ENCODE measurements at regions not wholly inside any gene's neighbourhood (a gene's known extent, or its start where the extent isn't known, plus 50 kb on each side); places are given as distances from the start of the nearest gene placed in this dataset.
"Not testable (repeated sequence)": the region's sequence is repeated elsewhere in the genome, so short reads cannot be mapped to it uniquely, and the experiment has no call there.

GRCh38 chr5:160496334-160496733, 74.7 kb downstream of the PTTG1 start:
- no peak overlapping the region for H3K27ac ChIP-seq (ENCODE audit: low read depth in 1 of 2, low read length in 1 of 2)
- DNase-seq, result no peak
- no peak overlapping the region for H3K4me3 ChIP-seq
- no peaks in the 10 kb centered on the region for H3K27me3 ChIP-seq (ENCODE audit: control insufficient read depth in 3 of 3, insufficient read depth in 3 of 3, low read length in 2 of 3)
- 74 to 87% methylated on average over 6 of the region's 6 CpGs for WGBS, 2 donors
- no peak for ATAC-seq (ENCODE audit: insufficient read depth, low FRiP score)
- TF ChIP-seq, protein P1, sequence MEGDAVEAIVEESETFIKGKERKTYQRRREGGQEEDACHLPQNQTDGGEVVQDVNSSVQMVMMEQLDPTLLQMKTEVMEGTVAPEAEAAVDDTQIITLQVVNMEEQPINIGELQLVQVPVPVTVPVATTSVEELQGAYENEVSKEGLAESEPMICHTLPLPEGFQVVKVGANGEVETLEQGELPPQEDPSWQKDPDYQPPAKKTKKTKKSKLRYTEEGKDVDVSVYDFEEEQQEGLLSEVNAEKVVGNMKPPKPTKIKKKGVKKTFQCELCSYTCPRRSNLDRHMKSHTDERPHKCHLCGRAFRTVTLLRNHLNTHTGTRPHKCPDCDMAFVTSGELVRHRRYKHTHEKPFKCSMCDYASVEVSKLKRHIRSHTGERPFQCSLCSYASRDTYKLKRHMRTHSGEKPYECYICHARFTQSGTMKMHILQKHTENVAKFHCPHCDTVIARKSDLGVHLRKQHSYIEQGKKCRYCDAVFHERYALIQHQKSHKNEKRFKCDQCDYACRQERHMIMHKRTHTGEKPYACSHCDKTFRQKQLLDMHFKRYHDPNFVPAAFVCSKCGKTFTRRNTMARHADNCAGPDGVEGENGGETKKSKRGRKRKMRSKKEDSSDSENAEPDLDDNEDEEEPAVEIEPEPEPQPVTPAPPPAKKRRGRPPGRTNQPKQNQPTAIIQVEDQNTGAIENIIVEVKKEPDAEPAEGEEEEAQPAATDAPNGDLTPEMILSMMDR (IDR thresholded peaks at IDR 0.05; ENCODE audit: control extremely low read depth, extremely low read depth), result no peak
- H3K36me3 ChIP-seq (ENCODE audit: control insufficient read depth in 4 of 4, insufficient read depth in 4 of 4, low read length in 4 of 4), result no peaks in the 10 kb centered on the region
- H3K9ac ChIP-seq (ENCODE audit: insufficient read depth in 1 of 2, low read length in 2 of 2), result no peak overlapping the region
- no peaks in the 10 kb centered on the region for H3K4me1 ChIP-seq (ENCODE audit: control insufficient read depth in 5 of 5, insufficient read depth in 5 of 5, low read length in 5 of 5)
- no peaks in the 10 kb centered on the region for H3K9me3 ChIP-seq (ENCODE audit: control insufficient read depth in 4 of 4, insufficient read depth in 3 of 4, low read length in 3 of 4)

GRCh38 chr5:160496784-160497183, 75.1 kb downstream of the PTTG1 start:
- Histone ChIP-seq H3K27ac (ENCODE audit: low read depth in 1 of 2, low read length in 1 of 2) (no peak overlapping the region), H3K4me3 (no peak overlapping the region), H3K9ac (ENCODE audit: insufficient read depth in 1 of 2, low read length in 2 of 2) (no peak overlapping the region), H3K36me3 (ENCODE audit: control insufficient read depth in 4 of 4, insufficient read depth in 4 of 4, low read length in 4 of 4) (no peaks in the 10 kb centered on the region), H3K4me1 (ENCODE audit: control insufficient read depth in 5 of 5, insufficient read depth in 5 of 5, low read length in 5 of 5) (no peaks in the 10 kb centered on the region), H3K27me3 (ENCODE audit: control insufficient read depth in 3 of 3, insufficient read depth in 3 of 3, low read length in 2 of 3) (no peaks in the 10 kb centered on the region), H3K9me3 (ENCODE audit: control insufficient read depth in 4 of 4, insufficient read depth in 3 of 4, low read length in 3 of 4) (no peaks in the 10 kb centered on the region)
- DNase-seq (no peak), ATAC-seq (ENCODE audit: insufficient read depth, low FRiP score) (no peak)
- 92 to 94% methylated on average over 5 of the region's 5 CpGs for WGBS, 2 donors
- TF ChIP-seq, protein P1 (IDR thresholded peaks at IDR 0.05; ENCODE audit: control extremely low read depth, extremely low read depth), result no peak

- H3K9ac ChIP-seq (ENCODE audit: insufficient read depth in 1 of 2, low read length in 2 of 2), result no peak overlapping the region
- no peaks in the 10 kb centered on the region for H3K36me3 ChIP-seq (ENCODE audit: control insufficient read depth in 4 of 4, insufficient read depth in 4 of 4, low read length in 4 of 4)
- ATAC-seq (ENCODE audit: insufficient read depth, low FRiP score), result no peak
- H3K4me1 ChIP-seq (ENCODE audit: control insufficient read depth in 5 of 5, insufficient read depth in 5 of 5, low read length in 5 of 5), result no peaks in the 10 kb centered on the region
- no peak overlapping the region for H3K27ac ChIP-seq (ENCODE audit: low read depth in 1 of 2, low read length in 1 of 2)
- 83 to 88% methylated on average over 2 of the region's 2 CpGs for WGBS, 2 donors
- H3K27me3 ChIP-seq (ENCODE audit: control insufficient read depth in 3 of 3, insufficient read depth in 3 of 3, low read length in 2 of 3), result no peaks in the 10 kb centered on the region
- DNase-seq, result no peak
- no peak overlapping the region for H3K4me3 ChIP-seq
- TF ChIP-seq, protein P1 (IDR thresholded peaks at IDR 0.05; ENCODE audit: control extremely low read depth, extremely low read depth), result no peak
- H3K9me3 ChIP-seq (ENCODE audit: control insufficient read depth in 4 of 4, insufficient read depth in 3 of 4, low read length in 3 of 4), result no peaks in the 10 kb centered on the region
Observed at GRCh38 chr5:160497878-160498277, 76.2 kb downstream of the PTTG1 start.

DNA sequence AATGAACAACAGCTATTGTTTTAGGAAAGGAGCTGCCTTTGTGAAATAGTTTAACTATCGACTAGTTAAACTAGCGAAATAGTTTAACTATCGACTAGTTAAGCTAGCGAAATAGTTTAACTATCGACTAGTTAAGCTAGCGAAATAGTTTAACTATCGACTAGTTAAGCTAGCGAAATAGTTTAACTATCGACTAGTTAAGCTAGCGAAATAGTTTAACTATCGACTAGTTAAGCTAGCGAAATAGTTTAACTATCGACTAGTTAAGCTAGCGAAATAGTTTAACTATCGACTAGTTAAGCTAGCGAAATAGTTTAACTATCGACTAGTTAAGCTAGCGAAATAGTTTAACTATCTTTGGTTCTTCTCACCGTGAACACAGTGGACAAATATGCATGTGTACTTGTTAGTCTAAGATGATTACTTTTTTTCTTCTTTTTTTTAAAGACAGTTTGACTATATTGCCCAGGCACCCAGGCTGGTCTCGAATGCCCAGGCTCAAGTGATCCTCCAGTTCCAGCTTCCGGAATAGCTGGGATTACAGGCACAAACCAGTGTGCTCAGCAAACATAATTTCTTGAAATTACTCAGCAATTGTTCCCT, 76.9 kb downstream of the PTTG1 start:
- not testable (repeated sequence) for H3K27ac ChIP-seq (ENCODE audit: low read depth in 1 of 2, low read length in 1 of 2); ATAC-seq (ENCODE audit: insufficient read depth, low FRiP score); H3K9me3 ChIP-seq (ENCODE audit: control insufficient read depth in 4 of 4, insufficient read depth in 3 of 4, low read length in 3 of 4); H3K4me3 ChIP-seq; H3K27me3 ChIP-seq (ENCODE audit: control insufficient read depth in 3 of 3, insufficient read depth in 3 of 3, low read length in 2 of 3); H3K9ac ChIP-seq (ENCODE audit: insufficient read depth in 1 of 2, low read length in 2 of 2); H3K36me3 ChIP-seq (ENCODE audit: control insufficient read depth in 4 of 4, insufficient read depth in 4 of 4, low read length in 4 of 4); H3K4me1 ChIP-seq (ENCODE audit: control insufficient read depth in 5 of 5, insufficient read depth in 5 of 5, low read length in 5 of 5); DNase-seq
- WGBS, 2 donors, result 94% methylated on average over 13 to 15 of the region's 21 CpGs
